ENCODE measurements at regions not wholly inside any gene's neighbourhood (a gene's known extent, or its start where the extent isn't known, plus 50 kb on each side); places are given as distances from the start of the nearest gene placed in this dataset.

DNA sequence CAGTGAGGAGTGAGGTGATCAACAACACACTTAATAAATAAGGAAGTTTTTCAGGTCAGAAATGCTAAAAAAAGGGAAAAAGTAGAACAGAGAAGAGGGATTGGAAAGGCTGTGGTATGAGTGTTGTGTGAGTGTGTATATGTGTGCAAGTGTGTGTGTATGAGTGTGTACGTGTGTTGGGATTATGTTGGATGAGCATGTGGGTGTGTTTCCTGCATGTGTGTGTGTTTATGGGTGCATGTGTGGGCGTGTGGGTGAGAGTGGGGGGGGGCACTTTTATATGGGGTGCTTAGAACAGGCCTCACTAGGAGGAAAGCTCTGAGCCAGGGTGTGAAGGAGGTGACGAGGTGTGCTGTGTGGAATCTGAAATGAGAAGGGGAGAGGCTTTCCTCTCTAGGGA lies 116.8 kb upstream of the SLC22A23 start:
- ChIA-PET CTCF (interaction anchor here (0.7 kb wide), 1 partner anchor 120 kb away, joined by 3 read pairs; no protein-coding TSS in a partner anchor), POLR2A (ENCODE audit: low non-redundant PET) (no interaction called here)
- no peak for DNase-seq (ENCODE audit: low spot score)
- TF ChIP-seq, protein P1, sequence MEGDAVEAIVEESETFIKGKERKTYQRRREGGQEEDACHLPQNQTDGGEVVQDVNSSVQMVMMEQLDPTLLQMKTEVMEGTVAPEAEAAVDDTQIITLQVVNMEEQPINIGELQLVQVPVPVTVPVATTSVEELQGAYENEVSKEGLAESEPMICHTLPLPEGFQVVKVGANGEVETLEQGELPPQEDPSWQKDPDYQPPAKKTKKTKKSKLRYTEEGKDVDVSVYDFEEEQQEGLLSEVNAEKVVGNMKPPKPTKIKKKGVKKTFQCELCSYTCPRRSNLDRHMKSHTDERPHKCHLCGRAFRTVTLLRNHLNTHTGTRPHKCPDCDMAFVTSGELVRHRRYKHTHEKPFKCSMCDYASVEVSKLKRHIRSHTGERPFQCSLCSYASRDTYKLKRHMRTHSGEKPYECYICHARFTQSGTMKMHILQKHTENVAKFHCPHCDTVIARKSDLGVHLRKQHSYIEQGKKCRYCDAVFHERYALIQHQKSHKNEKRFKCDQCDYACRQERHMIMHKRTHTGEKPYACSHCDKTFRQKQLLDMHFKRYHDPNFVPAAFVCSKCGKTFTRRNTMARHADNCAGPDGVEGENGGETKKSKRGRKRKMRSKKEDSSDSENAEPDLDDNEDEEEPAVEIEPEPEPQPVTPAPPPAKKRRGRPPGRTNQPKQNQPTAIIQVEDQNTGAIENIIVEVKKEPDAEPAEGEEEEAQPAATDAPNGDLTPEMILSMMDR (conservative IDR thresholded peaks at IDR 0.05; ENCODE audit: low read depth): no peak
- no peak overlapping the region for H3K27ac ChIP-seq

GRCh38 chr6:3571836-3572235 lies 115.0 kb upstream of the SLC22A23 start:
- TF ChIP-seq, protein P1 (conservative IDR thresholded peaks at IDR 0.05; ENCODE audit: low read depth): no peak
- ChIA-PET POLR2A (ENCODE audit: low non-redundant PET) (no interaction called here), CTCF (no interaction called here)
- no peak overlapping the region for H3K27ac ChIP-seq
- DNase-seq (ENCODE audit: low spot score): no peak

DNA sequence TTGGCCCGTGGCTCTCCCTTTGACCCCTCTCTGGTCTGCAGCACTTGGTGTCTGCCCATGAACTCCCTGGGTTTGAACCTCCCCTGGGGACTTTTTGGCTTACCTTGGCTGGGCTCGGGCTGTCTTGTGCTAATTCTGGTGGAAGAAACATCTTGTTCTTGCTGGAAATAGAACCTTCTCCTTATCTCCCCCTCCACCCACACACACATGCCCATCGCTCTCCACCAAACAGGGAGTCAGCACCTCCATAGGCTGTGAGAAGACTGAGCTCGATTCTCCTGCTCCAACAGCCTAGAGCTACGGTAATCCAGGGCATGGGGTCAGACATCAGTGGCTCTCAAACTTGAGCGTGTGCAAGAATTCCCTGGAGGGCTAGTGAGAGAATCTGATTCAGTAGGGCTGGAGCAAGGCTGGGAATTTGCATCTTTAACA lies 114.4 kb upstream of the SLC22A23 start:
- DNase-seq (ENCODE audit: low spot score): no peak
- H3K27ac ChIP-seq: no peak overlapping the region
- TF ChIP-seq, protein P1 (conservative IDR thresholded peaks at IDR 0.05; ENCODE audit: low read depth): no peak
- CTCF ChIA-PET: no interaction called here
- POLR2A ChIA-PET (ENCODE audit: low non-redundant PET): no interaction called here

- H3K27ac ChIP-seq: no peak overlapping the region
- ChIA-PET POLR2A (ENCODE audit: low non-redundant PET) (no interaction called here), CTCF (interaction anchor here (1.1 kb wide), 1 partner anchor 12 kb away, joined by 3 read pairs; no protein-coding TSS in a partner anchor)
- TF ChIP-seq, protein P1 (conservative IDR thresholded peaks at IDR 0.05; ENCODE audit: low read depth): no peak
- DNase-seq (ENCODE audit: low spot score): no peak
Observed at GRCh38 chr6:3569816-3570215, 113.0 kb upstream of the SLC22A23 start.

- H3K27ac ChIP-seq: no peak overlapping the region
- TF ChIP-seq, protein P1 (conservative IDR thresholded peaks at IDR 0.05; ENCODE audit: low read depth): no peak
- CTCF ChIA-PET: no interaction called here
- no peak for DNase-seq (ENCODE audit: low spot score)
- POLR2A ChIA-PET (ENCODE audit: low non-redundant PET): no interaction called here
Observed at GRCh38 chr6:3568396-3569082, 111.7 kb upstream of the SLC22A23 start.

- no peak for DNase-seq (ENCODE audit: low spot score)
- POLR2A ChIA-PET (ENCODE audit: low non-redundant PET): no interaction called here
- CTCF ChIA-PET: no interaction called here
- no peak overlapping the region for H3K27ac ChIP-seq
- TF ChIP-seq, protein P1 (conservative IDR thresholded peaks at IDR 0.05; ENCODE audit: low read depth): no peak
Observed at GRCh38 chr6:3566812-3567211, 110.0 kb upstream of the SLC22A23 start.

All from RWPE1 (cell line).